ENCODE measurements at regions not wholly inside any gene's neighbourhood (a gene's known extent, or its start where the extent isn't known, plus 50 kb on each side); places are given as distances from the start of the nearest gene placed in this dataset.

DNA sequence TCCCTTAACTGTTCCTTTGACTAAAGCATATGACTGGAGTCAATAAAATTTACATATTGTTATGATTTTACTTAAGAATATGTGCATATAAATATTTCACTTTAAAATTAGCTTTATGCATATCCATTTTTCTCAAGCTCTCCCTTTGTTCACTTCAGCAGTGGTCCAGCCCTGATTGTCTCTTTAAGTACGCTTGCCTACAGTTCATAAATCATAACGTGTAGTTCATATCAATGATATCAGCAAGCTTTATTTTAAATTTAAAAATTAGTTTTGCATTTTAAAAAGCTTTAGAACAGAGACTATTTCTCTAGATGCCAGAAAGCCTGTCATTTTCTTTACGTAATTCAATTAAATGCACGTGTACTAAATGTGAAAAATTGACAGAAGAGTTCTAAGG lies 721.9 kb downstream of the OTOL1 start:
- Mint-ChIP-seq H3K4me1 (ENCODE audit: low read depth) (no peaks in the 10 kb centered on the region), H3K27ac (no peak overlapping the region), H3K36me3 (ENCODE audit: low read depth) (no peaks in the 10 kb centered on the region), H3K27me3 (no peaks in the 10 kb centered on the region), H3K4me3 (no peak overlapping the region), H3K9me3 (peaks cover 2% of the 10 kb centered on the region)
- Histone ChIP-seq H3K27me3 (ENCODE audit: control insufficient read depth in 1 of 2, insufficient read depth in 2 of 2, low read length in 2 of 2) (no peaks in the 10 kb centered on the region), H3K36me3 (ENCODE audit: insufficient read depth, low read length) (no peaks in the 10 kb centered on the region), H3K4me3 (ENCODE audit: low read length) (no peak overlapping the region), H3K9me3 (ENCODE audit: control insufficient read depth in 1 of 2, insufficient read depth in 1 of 2, low read length in 2 of 2) (no peaks in the 10 kb centered on the region), H3K4me1 (ENCODE audit: insufficient read depth, low read length) (no peaks in the 10 kb centered on the region), H3K27ac (ENCODE audit: low read depth in 1 of 2, low read length in 2 of 2) (no peak overlapping the region)
- POLR2A ChIA-PET = no interaction called here
- CTCF ChIA-PET = no interaction called here
- TF ChIP-seq, protein P1, sequence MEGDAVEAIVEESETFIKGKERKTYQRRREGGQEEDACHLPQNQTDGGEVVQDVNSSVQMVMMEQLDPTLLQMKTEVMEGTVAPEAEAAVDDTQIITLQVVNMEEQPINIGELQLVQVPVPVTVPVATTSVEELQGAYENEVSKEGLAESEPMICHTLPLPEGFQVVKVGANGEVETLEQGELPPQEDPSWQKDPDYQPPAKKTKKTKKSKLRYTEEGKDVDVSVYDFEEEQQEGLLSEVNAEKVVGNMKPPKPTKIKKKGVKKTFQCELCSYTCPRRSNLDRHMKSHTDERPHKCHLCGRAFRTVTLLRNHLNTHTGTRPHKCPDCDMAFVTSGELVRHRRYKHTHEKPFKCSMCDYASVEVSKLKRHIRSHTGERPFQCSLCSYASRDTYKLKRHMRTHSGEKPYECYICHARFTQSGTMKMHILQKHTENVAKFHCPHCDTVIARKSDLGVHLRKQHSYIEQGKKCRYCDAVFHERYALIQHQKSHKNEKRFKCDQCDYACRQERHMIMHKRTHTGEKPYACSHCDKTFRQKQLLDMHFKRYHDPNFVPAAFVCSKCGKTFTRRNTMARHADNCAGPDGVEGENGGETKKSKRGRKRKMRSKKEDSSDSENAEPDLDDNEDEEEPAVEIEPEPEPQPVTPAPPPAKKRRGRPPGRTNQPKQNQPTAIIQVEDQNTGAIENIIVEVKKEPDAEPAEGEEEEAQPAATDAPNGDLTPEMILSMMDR (IDR thresholded peaks at IDR 0.05) = no peak
- ATAC-seq (ENCODE audit: poor library complexity) = no peak
- DNase-seq = no peak
- intact Hi-C loops (cut with DNase I, micrococcal nuclease) = no loop called here

DNA sequence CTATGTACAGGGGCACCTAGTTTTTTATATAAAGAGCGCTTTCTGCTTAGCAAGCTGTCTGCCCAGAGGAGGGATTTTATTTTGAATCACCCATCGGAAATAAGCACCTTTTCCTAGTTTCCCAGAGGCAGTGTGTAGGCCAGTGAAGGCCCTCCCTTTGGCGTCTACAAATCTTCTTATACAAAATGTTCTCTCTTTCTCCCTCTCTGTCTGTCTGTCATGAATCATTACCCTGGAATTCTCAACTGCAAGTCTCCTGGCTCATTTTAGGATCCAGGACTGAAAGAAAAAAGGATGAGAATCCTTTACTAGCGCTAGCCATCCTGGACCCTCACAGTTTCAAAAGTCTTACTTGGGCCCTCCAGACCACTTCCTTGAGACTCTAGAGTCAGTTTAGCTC lies 728.1 kb downstream of the OTOL1 start:
- no peaks in the 10 kb centered on the region for H3K27me3 Mint-ChIP-seq
- Histone ChIP-seq H3K9me3 (ENCODE audit: control insufficient read depth in 1 of 2, insufficient read depth in 1 of 2, low read length in 2 of 2) (no peaks in the 10 kb centered on the region), H3K4me1 (ENCODE audit: insufficient read depth, low read length) (no peaks in the 10 kb centered on the region), H3K4me3 (ENCODE audit: low read length) (no peak overlapping the region), H3K36me3 (ENCODE audit: insufficient read depth, low read length) (no peaks in the 10 kb centered on the region), H3K27me3 (ENCODE audit: control insufficient read depth in 1 of 2, insufficient read depth in 2 of 2, low read length in 2 of 2) (no peaks in the 10 kb centered on the region), H3K27ac (ENCODE audit: low read depth in 1 of 2, low read length in 2 of 2) (no peak overlapping the region)
- H3K27ac Mint-ChIP-seq = no peak overlapping the region
- CTCF ChIA-PET = no interaction called here
- DNase-seq (no peak), ATAC-seq (ENCODE audit: poor library complexity) (no peak)
- intact Hi-C loops (cut with DNase I, micrococcal nuclease) = no loop called here
- TF ChIP-seq, protein P1 (IDR thresholded peaks at IDR 0.05) = no peak
- POLR2A ChIA-PET = no interaction called here
- H3K4me1 Mint-ChIP-seq (ENCODE audit: low read depth) = no peaks in the 10 kb centered on the region
- no peaks in the 10 kb centered on the region for H3K36me3 Mint-ChIP-seq (ENCODE audit: low read depth)
- H3K9me3 Mint-ChIP-seq = no peaks in the 10 kb centered on the region
- no peak overlapping the region for H3K4me3 Mint-ChIP-seq

DNA sequence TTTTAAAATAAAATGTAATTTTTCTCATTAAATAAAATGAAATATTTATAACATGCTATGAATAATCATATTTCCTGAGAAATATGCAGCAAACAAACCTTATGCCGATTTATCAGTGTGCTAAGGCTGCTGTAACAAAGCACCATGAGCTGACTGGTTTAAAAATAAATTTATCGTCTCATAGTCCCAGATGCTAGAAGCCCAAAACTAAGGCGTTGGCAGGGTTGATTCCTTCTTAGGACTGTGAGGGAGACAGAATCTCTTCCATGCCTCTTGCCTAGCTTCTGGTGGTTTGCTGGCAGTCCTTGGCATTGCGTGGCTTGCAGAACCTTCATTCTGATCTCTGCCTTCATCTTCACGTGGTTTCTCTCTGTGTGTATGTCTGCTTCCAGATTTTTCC lies 740.3 kb downstream of the OTOL1 start:
- no peak for DNase-seq
- Mint-ChIP-seq H3K4me1 (ENCODE audit: low read depth) (no peaks in the 10 kb centered on the region), H3K27ac (no peak overlapping the region), H3K27me3 (no peaks in the 10 kb centered on the region), H3K36me3 (ENCODE audit: low read depth) (no peaks in the 10 kb centered on the region), H3K4me3 (no peak overlapping the region), H3K9me3 (peaks cover 2% of the 10 kb centered on the region)
- POLR2A ChIA-PET = no interaction called here
- Histone ChIP-seq H3K4me3 (ENCODE audit: low read length) (no peak overlapping the region), H3K27ac (ENCODE audit: low read depth in 1 of 2, low read length in 2 of 2) (no peak overlapping the region), H3K27me3 (ENCODE audit: control insufficient read depth in 1 of 2, insufficient read depth in 2 of 2, low read length in 2 of 2) (no peaks in the 10 kb centered on the region), H3K9me3 (ENCODE audit: control insufficient read depth in 1 of 2, insufficient read depth in 1 of 2, low read length in 2 of 2) (no peaks in the 10 kb centered on the region), H3K4me1 (ENCODE audit: insufficient read depth, low read length) (no peaks in the 10 kb centered on the region), H3K36me3 (ENCODE audit: insufficient read depth, low read length) (no peaks in the 10 kb centered on the region)
- CTCF ChIA-PET = interaction anchor here (2.1 kb wide), 1 partner anchor 8 kb away, joined by 5 read pairs; no protein-coding TSS in a partner anchor
- no peak for ATAC-seq (ENCODE audit: poor library complexity)
- intact Hi-C loops (cut with DNase I, micrococcal nuclease) = no loop called here
- TF ChIP-seq, protein P1 (IDR thresholded peaks at IDR 0.05) = no peak

Measured in CD4-positive, alpha-beta T cell (primary cell).